ENCODE measurements at regions not wholly inside any gene's neighbourhood (a gene's known extent, or its start where the extent isn't known, plus 50 kb on each side); places are given as distances from the start of the nearest gene placed in this dataset.

DNA sequence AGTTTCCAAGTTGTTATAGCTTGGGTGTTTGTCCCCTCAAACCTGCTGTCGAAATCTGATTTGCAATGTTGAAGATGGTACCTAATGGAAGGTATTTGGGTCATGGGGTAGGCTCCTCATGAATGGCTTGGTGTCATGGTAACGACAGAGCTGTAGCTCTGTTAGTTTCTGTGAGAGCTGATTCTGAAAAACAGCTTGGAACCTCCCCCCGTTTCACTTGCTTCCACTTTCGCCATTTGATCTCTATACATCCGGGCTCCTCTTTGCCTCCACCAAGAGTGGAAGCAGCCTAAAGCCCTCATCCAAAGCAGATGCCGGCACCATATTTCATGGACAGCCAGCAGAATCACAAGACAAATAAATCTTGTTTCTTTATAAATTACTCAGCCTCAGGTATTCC, 1035.1 kb upstream of the SLC39A10 start:
- POLR2A ChIA-PET = no interaction called here
- in situ Hi-C loops (cut with MboI) = no loop called here
- Histone ChIP-seq H2AFZ (ENCODE audit: control insufficient read depth, low read depth, low read length) (no peak overlapping the region), H3K27me3 (replicated peaks in 1 of 2; ENCODE audit: control insufficient read depth in 2 of 2, insufficient read depth in 2 of 2, low read length in 1 of 2) (no peaks in the 10 kb centered on the region), H3K4me2 (ENCODE audit: control insufficient read depth, insufficient read depth) (no peak overlapping the region), H3K36me3 (ENCODE audit: control insufficient read depth in 2 of 2, insufficient read depth in 2 of 2, low read length in 1 of 2) (no peaks in the 10 kb centered on the region), H3K9ac (ENCODE audit: control insufficient read depth, insufficient read depth, low read length) (no peak overlapping the region), H3K4me3 (no peak overlapping the region), H3K79me2 (ENCODE audit: control insufficient read depth, insufficient read depth, low read length) (no peaks in the 10 kb centered on the region), H3K9me3 (replicated peaks; ENCODE audit: control insufficient read depth, insufficient read depth, low read length) (no peaks in the 10 kb centered on the region), H3K4me1 (ENCODE audit: control insufficient read depth, insufficient read depth, low read length) (no peaks in the 10 kb centered on the region), H4K20me1 (ENCODE audit: control insufficient read depth, insufficient read depth) (no peaks in the 10 kb centered on the region), H3K27ac (ENCODE audit: control insufficient read depth, insufficient read depth) (no peak overlapping the region)
- DNase-seq (ENCODE audit: low read depth, low spot score) (no peak), ATAC-seq (no peak), FAIRE-seq (no peak)
- intact Hi-C loops (cut with micrococcal nuclease; ENCODE audit: unreplicated experiment) = no loop called here
- SMC1A ChIA-PET (ENCODE audit: uncharacterized antibody, unreplicated experiment) = no interaction called here
- WGBS (ENCODE audit: insufficient coverage, insufficient replicate concordance, low lambda C conversion rate, missing lambda C conversion rate) = 20% methylated on average over 6 of the region's 6 CpGs
- no TSS peak for BruUV-seq (replicated peaks)
- CTCF ChIA-PET = no interaction called here
- RAD21 ChIA-PET (ENCODE audit: unreplicated experiment) = no interaction called here
- TF ChIP-seq ESRRA (IDR thresholded peaks at IDR 0.05; ENCODE audit: low read length) = no peak
- TF ChIP-seq, protein P1, sequence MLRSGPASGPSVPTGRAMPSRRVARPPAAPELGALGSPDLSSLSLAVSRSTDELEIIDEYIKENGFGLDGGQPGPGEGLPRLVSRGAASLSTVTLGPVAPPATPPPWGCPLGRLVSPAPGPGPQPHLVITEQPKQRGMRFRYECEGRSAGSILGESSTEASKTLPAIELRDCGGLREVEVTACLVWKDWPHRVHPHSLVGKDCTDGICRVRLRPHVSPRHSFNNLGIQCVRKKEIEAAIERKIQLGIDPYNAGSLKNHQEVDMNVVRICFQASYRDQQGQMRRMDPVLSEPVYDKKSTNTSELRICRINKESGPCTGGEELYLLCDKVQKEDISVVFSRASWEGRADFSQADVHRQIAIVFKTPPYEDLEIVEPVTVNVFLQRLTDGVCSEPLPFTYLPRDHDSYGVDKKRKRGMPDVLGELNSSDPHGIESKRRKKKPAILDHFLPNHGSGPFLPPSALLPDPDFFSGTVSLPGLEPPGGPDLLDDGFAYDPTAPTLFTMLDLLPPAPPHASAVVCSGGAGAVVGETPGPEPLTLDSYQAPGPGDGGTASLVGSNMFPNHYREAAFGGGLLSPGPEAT (IDR thresholded peaks at IDR 0.05; ENCODE audit: low read depth) = no peak
- no peak for TF ChIP-seq MXI1 (IDR thresholded peaks at IDR 0.05; ENCODE audit: low read depth, low read length)

DNA sequence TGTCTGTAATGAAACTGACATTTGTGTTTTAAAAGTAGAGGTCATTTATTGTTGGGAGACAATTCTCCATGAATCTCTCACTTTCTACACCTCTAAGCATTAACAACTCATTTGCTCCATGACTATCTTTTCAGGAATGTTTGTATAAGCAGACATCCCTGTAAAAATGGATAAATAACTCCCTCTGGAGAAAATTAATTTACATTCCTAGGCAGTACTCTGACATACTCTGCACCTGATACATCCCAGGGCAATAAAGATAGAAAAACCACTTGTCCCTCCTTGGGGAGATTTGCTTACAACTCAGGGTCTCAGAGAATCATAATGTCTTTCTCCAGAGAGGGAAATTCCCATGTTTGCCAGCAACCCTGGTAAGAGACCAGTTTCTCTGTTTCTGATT, 1037.7 kb upstream of the SLC39A10 start:
- no peak overlapping the region for H3K4me2 ChIP-seq (ENCODE audit: control insufficient read depth, insufficient read depth)
- no peaks in the 10 kb centered on the region for H3K27me3 ChIP-seq (replicated peaks in 1 of 2; ENCODE audit: control insufficient read depth in 2 of 2, insufficient read depth in 2 of 2, low read length in 1 of 2)
- ATAC-seq (peak; percentile 21; the same call in 1 of the 3 replicates), FAIRE-seq (no peak), DNase-seq (ENCODE audit: low read depth, low spot score) (no peak)
- no TSS peak for BruUV-seq (replicated peaks)
- no peak overlapping the region for H2AFZ ChIP-seq (ENCODE audit: control insufficient read depth, low read depth, low read length)
- no peaks in the 10 kb centered on the region for H3K79me2 ChIP-seq (ENCODE audit: control insufficient read depth, insufficient read depth, low read length)
- H4K20me1 ChIP-seq (ENCODE audit: control insufficient read depth, insufficient read depth) = no peaks in the 10 kb centered on the region
- no peaks in the 10 kb centered on the region for H3K9me3 ChIP-seq (replicated peaks; ENCODE audit: control insufficient read depth, insufficient read depth, low read length)
- H3K4me1 ChIP-seq (ENCODE audit: control insufficient read depth, insufficient read depth, low read length) = no peaks in the 10 kb centered on the region
- CTCF ChIA-PET = no interaction called here
- SMC1A ChIA-PET (ENCODE audit: uncharacterized antibody, unreplicated experiment) = no interaction called here
- no peak overlapping the region for H3K27ac ChIP-seq (ENCODE audit: control insufficient read depth, insufficient read depth)
- POLR2A ChIA-PET = no interaction called here
- RAD21 ChIA-PET (ENCODE audit: unreplicated experiment) = no interaction called here
- H3K36me3 ChIP-seq (ENCODE audit: control insufficient read depth in 2 of 2, insufficient read depth in 2 of 2, low read length in 1 of 2) = no peaks in the 10 kb centered on the region
- H3K4me3 ChIP-seq = no peak overlapping the region
- no peak overlapping the region for H3K9ac ChIP-seq (ENCODE audit: control insufficient read depth, insufficient read depth, low read length)
- intact Hi-C loops (cut with micrococcal nuclease; ENCODE audit: unreplicated experiment) = no loop called here
- in situ Hi-C loops (cut with MboI) = no loop called here
- TF ChIP-seq, protein P2, sequence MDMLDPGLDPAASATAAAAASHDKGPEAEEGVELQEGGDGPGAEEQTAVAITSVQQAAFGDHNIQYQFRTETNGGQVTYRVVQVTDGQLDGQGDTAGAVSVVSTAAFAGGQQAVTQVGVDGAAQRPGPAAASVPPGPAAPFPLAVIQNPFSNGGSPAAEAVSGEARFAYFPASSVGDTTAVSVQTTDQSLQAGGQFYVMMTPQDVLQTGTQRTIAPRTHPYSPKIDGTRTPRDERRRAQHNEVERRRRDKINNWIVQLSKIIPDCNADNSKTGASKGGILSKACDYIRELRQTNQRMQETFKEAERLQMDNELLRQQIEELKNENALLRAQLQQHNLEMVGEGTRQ (IDR thresholded peaks at IDR 0.05; ENCODE audit: borderline replicate concordance, low read depth, low read length) = no peak
- TF ChIP-seq, protein P3, sequence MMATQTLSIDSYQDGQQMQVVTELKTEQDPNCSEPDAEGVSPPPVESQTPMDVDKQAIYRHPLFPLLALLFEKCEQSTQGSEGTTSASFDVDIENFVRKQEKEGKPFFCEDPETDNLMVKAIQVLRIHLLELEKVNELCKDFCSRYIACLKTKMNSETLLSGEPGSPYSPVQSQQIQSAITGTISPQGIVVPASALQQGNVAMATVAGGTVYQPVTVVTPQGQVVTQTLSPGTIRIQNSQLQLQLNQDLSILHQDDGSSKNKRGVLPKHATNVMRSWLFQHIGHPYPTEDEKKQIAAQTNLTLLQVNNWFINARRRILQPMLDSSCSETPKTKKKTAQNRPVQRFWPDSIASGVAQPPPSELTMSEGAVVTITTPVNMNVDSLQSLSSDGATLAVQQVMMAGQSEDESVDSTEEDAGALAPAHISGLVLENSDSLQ (IDR thresholded peaks at IDR 0.05) = no peak
- TF ChIP-seq, protein P4, sequence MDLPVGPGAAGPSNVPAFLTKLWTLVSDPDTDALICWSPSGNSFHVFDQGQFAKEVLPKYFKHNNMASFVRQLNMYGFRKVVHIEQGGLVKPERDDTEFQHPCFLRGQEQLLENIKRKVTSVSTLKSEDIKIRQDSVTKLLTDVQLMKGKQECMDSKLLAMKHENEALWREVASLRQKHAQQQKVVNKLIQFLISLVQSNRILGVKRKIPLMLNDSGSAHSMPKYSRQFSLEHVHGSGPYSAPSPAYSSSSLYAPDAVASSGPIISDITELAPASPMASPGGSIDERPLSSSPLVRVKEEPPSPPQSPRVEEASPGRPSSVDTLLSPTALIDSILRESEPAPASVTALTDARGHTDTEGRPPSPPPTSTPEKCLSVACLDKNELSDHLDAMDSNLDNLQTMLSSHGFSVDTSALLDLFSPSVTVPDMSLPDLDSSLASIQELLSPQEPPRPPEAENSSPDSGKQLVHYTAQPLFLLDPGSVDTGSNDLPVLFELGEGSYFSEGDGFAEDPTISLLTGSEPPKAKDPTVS (IDR thresholded peaks at IDR 0.05; ENCODE audit: low read depth, low read length) = no peak
- TF ChIP-seq SMC3 (IDR thresholded peaks at IDR 0.05; ENCODE audit: borderline replicate concordance, low read length) = no peak
- TF ChIP-seq, protein P5, sequence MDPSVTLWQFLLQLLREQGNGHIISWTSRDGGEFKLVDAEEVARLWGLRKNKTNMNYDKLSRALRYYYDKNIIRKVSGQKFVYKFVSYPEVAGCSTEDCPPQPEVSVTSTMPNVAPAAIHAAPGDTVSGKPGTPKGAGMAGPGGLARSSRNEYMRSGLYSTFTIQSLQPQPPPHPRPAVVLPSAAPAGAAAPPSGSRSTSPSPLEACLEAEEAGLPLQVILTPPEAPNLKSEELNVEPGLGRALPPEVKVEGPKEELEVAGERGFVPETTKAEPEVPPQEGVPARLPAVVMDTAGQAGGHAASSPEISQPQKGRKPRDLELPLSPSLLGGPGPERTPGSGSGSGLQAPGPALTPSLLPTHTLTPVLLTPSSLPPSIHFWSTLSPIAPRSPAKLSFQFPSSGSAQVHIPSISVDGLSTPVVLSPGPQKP (IDR thresholded peaks at IDR 0.05; ENCODE audit: low read depth, low read length) = no peak
- no peak for TF ChIP-seq FOXM1 (IDR thresholded peaks at IDR 0.05; ENCODE audit: low read depth, low read length)
- TF ChIP-seq EP300 (IDR thresholded peaks at IDR 0.05; ENCODE audit: borderline replicate concordance in 1 of 2, control insufficient read depth in 1 of 2, low read depth in 2 of 2, low read length in 2 of 2) = no peak
- no peak for TF ChIP-seq SMARCA5 (IDR thresholded peaks at IDR 0.05)
- no peak for TF ChIP-seq CREM (IDR thresholded peaks at IDR 0.05; ENCODE audit: low read depth)
- TF ChIP-seq HDAC2 (IDR thresholded peaks at IDR 0.05) = no peak

Measured in GM12878 (cell line).